ENCODE measurements at regions not wholly inside any gene's neighbourhood (a gene's known extent, or its start where the extent isn't known, plus 50 kb on each side); places are given as distances from the start of the nearest gene placed in this dataset.

DNA sequence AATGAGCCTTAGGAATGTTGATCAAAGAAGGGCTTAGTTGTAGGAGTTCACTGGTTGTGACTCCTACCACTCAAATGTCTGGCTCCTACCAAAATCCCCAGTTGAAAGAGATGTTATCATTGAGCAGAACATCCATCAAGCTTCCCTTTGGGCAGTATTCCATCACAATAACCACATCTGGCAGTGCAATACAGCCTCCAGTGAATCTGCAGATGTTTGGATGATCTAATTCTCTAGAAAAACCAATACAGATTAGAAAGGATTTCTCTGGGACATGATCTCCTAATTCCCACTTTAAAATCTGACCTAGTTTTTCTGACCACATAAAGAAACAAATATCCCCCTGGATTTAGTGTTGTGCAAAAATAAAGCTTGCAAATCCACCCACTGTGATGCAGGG is 81.6 kb downstream of the TMEM215 start:
- TF ChIP-seq, protein P1, sequence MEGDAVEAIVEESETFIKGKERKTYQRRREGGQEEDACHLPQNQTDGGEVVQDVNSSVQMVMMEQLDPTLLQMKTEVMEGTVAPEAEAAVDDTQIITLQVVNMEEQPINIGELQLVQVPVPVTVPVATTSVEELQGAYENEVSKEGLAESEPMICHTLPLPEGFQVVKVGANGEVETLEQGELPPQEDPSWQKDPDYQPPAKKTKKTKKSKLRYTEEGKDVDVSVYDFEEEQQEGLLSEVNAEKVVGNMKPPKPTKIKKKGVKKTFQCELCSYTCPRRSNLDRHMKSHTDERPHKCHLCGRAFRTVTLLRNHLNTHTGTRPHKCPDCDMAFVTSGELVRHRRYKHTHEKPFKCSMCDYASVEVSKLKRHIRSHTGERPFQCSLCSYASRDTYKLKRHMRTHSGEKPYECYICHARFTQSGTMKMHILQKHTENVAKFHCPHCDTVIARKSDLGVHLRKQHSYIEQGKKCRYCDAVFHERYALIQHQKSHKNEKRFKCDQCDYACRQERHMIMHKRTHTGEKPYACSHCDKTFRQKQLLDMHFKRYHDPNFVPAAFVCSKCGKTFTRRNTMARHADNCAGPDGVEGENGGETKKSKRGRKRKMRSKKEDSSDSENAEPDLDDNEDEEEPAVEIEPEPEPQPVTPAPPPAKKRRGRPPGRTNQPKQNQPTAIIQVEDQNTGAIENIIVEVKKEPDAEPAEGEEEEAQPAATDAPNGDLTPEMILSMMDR (conservative IDR thresholded peaks at IDR 0.05; ENCODE audit: low read length) = no peak
- TF ChIP-seq EZH2phosphoT487 (IDR thresholded peaks at IDR 0.05; ENCODE audit: borderline replicate concordance, low read depth, low read length) = no peak
